GM12891 (cell line): ENCODE measurements at regions not wholly inside any gene's neighbourhood (a gene's known extent, or its start where the extent isn't known, plus 50 kb on each side); places are given as distances from the start of the nearest gene placed in this dataset.

Source experiments
- PAX5 ChIP-seq: IDR thresholded peaks from 2 replicates; pipeline ENCODE4 v1.6.1; 2011; ENCODE audit warnings: low read length, moderate library complexity, mild to moderate bottlenecking; ENCODE audit not compliant: insufficient read depth, severe bottlenecking
- POLR2A ChIP-seq: IDR thresholded peaks from 2 replicates; pipeline ENCODE4 v1.6.1; 2011; ENCODE audit warnings: low read depth, low read length, control low read depth
- POLR2AphosphoS5 ChIP-seq: IDR thresholded peaks from 2 replicates; pipeline ENCODE4 v1.6.1; 2011; ENCODE audit warnings: low read depth, low read length, control low read depth
- POU2F2 ChIP-seq: IDR thresholded peaks from 2 replicates; pipeline ENCODE4 v1.6.1; 2011; ENCODE audit warnings: low read depth, mild to moderate bottlenecking, control low read depth, low read length, moderate library complexity
- SPI1 ChIP-seq: IDR thresholded peaks from 2 replicates; pipeline ENCODE4 v1.6.1; 2011; ENCODE audit warnings: low read depth, low read length, control low read depth
- TAF1 ChIP-seq: IDR thresholded peaks from 2 replicates; pipeline ENCODE4 v1.6.1; 2011; ENCODE audit warnings: low read depth, low read length, control low read depth

GRCh38 chr11:70556884-70557741 lies 158.8 kb downstream of the CTTN start:
- TF ChIP-seq TAF1, result no peak
- no peak for TF ChIP-seq POLR2AphosphoS5
- no peak for TF ChIP-seq POLR2A
- TF ChIP-seq SPI1, result peak; percentile 68
- TF ChIP-seq POU2F2, result no peak
- no peak for TF ChIP-seq PAX5
